Naive thymus-derived CD8-positive, alpha-beta T cell (primary cell): ENCODE measurements at regions not wholly inside any gene's neighbourhood (a gene's known extent, or its start where the extent isn't known, plus 50 kb on each side); places are given as distances from the start of the nearest gene placed in this dataset.

Experiments used
- ATAC-seq, 2 donors: fragments of 150-1000 bp; cut with Tn5 transposase in 1 of 2; sonication (Bioruptor Pico), chemical (Tn5 transposase) in 1 of 2; 1 replicate in 1 of 2; 2 replicates in 1 of 2; pipeline ENCODE4 v1.10.0; 2021; ENCODE audit warnings: mild to moderate bottlenecking in 2 of 2, moderate library complexity in 2 of 2
- POLR2A ChIA-PET: fragments of 350-600 bp; sonication (Branson Sonifier 250); formaldehyde crosslinking; loops from one replicate; lab custom pipeline; 2021; ENCODE audit warnings: antibody characterized with exemption; lab: Charles Lee
- DNase-seq, 10 donors: peaks; one replicate each; pipeline versions ENCODE4 v3.0.0 to v3.0.0-alpha.2; 2020 to 2022
- H3K27ac Mint-ChIP-seq, 10 donors: one replicate each; pipeline ENCODE4 v1.8.0; 2020 to 2022; ENCODE audit warnings: mild to moderate bottlenecking in 10 of 10, mixed read lengths in 10 of 10, moderate library complexity in 4 of 10, inconsistent platforms in 1 of 10
- H3K27me3 Mint-ChIP-seq, 5 donors: one replicate each; pipeline ENCODE4 v1.8.0; 2021 to 2022; ENCODE audit warnings: mixed read lengths in 5 of 5
- H3K36me3 Mint-ChIP-seq, 3 donors: one replicate each; pipeline ENCODE4 v1.8.0; 2020 to 2022; ENCODE audit warnings: mixed read lengths in 3 of 3, mild to moderate bottlenecking in 2 of 3, inconsistent platforms in 1 of 3
- H3K4me1 Mint-ChIP-seq, 4 donors: one replicate each; pipeline ENCODE4 v1.8.0; 2021 to 2022; ENCODE audit warnings: mixed read lengths in 4 of 4
- H3K4me3 Mint-ChIP-seq, 10 donors: one replicate each; pipeline ENCODE4 v1.8.0; 2020 to 2022; ENCODE audit warnings: mild to moderate bottlenecking in 10 of 10, mixed read lengths in 10 of 10, moderate library complexity in 6 of 10, inconsistent platforms in 1 of 10
- H3K9me3 Mint-ChIP-seq, 9 donors: one replicate each; pipeline ENCODE4 v1.8.0; 2020 to 2022; ENCODE audit warnings: mixed read lengths in 9 of 9, mild to moderate bottlenecking in 3 of 9, inconsistent platforms in 1 of 9, moderate library complexity in 1 of 9

- Mint-ChIP-seq H3K4me3 (no peak overlapping the region), H3K4me1 (peaks cover 0 to under 1% (median 0%) of the 10 kb centered on the region in 4 donors), H3K27ac (no peak overlapping the region), H3K36me3 (no peaks in the 10 kb centered on the region), H3K9me3 (no peaks in the 10 kb centered on the region), H3K27me3 (peaks cover 0 to 9% (median 3%) of the 10 kb centered on the region in 5 donors)
- POLR2A ChIA-PET, result no interaction called here
- ATAC-seq (no peak), DNase-seq (no peak)
Observed at GRCh38 chr20:48416002-48416401, 411.8 kb downstream of the PREX1 start.

- Mint-ChIP-seq H3K36me3 (no peaks in the 10 kb centered on the region), H3K4me3 (no peak overlapping the region), H3K9me3 (no peaks in the 10 kb centered on the region), H3K4me1 (peaks cover 0 to 3% (median 0%) of the 10 kb centered on the region in 4 donors), H3K27me3 (peaks cover 0 to 10% (median 9%) of the 10 kb centered on the region in 5 donors), H3K27ac (no peak overlapping the region)
- ATAC-seq, result no peak
- no peak for DNase-seq
- POLR2A ChIA-PET, result no interaction called here
Observed at GRCh38 chr20:48414786-48415185, 413.0 kb downstream of the PREX1 start.

GRCh38 chr20:48411919-48412522 lies 415.8 kb downstream of the PREX1 start:
- POLR2A ChIA-PET, result no interaction called here

DNA sequence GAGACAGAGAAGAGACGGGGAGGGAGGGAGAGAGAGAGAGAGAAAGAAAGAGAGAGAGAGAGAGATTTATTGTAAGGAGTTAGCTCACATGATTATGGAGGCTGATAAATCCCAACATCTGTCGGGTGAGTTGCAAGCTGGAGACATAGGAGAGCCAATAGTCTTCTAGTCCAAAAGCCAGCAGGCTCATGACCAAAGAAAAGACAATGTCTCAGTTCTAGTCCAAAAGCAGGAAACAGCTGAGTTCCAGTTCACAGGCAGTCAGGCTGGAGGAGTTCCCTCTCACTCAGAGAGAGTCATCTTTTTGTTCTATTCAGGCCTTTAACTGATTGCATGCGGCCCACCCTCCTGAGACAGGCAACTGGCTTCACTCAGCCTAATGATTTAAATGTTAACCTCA lies 416.6 kb downstream of the PREX1 start:
- Mint-ChIP-seq H3K27me3 (peaks cover 2 to 19% (median 12%) of the 10 kb centered on the region in 5 donors), H3K9me3 (no peaks in the 10 kb centered on the region), H3K4me3 (no peak overlapping the region), H3K4me1 (peaks cover 0 to 3% (median 0%) of the 10 kb centered on the region in 4 donors), H3K27ac (no peak overlapping the region), H3K36me3 (no peaks in the 10 kb centered on the region)
- POLR2A ChIA-PET, result no interaction called here
- DNase-seq (no peak), ATAC-seq (no peak)

More at GRCh38 chr20:48411919-48412522, 415.8 kb downstream of the PREX1 start:
- no peak for ATAC-seq
- Mint-ChIP-seq H3K9me3 (no peaks in the 10 kb centered on the region), H3K36me3 (no peaks in the 10 kb centered on the region), H3K27me3 (peaks cover 2 to 19% (median 12%) of the 10 kb centered on the region in 5 donors), H3K4me3 (no peak overlapping the region), H3K27ac (no peak overlapping the region), H3K4me1 (peaks cover 0 to 3% (median 0%) of the 10 kb centered on the region in 4 donors)
- DNase-seq, result no peak

DNA sequence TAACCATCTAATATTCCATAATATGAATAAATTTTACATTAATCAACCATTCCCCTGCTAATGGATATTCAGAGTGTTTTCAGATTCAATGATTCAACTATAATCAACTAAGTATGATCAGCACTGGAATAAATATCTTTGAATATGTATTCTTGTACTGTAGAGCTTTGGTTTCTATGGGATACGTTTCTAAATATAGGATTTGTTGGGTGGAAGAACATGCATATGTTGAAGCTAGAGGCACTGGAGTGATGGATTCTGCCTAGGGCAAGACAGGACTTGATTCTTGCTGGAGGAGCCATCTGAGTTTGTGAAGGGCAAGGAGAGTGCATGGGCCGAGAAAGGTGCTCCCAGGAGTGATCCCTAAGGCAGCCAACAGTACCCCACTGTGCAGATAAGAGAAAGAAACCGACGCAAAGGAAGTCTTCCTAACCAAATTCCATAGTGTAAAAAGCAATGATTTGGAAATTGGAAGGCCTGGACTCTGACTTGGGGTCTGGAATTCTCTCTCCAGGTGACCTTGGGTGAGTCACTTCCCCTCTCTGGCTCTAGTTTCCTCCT lies 418.7 kb downstream of the PREX1 start:
- H3K27ac Mint-ChIP-seq, result no peak overlapping the region
- H3K4me1 Mint-ChIP-seq, result peaks cover 0 to 3% (median 0%) of the 10 kb centered on the region in 4 donors
- DNase-seq (no peak), ATAC-seq (no peak)
- POLR2A ChIA-PET, result no interaction called here
- no peak overlapping the region for H3K4me3 Mint-ChIP-seq
- H3K27me3 Mint-ChIP-seq, result peaks cover 7 to 26% (median 19%) of the 10 kb centered on the region in 5 donors
- H3K9me3 Mint-ChIP-seq, result no peaks in the 10 kb centered on the region
- no peaks in the 10 kb centered on the region for H3K36me3 Mint-ChIP-seq

DNA sequence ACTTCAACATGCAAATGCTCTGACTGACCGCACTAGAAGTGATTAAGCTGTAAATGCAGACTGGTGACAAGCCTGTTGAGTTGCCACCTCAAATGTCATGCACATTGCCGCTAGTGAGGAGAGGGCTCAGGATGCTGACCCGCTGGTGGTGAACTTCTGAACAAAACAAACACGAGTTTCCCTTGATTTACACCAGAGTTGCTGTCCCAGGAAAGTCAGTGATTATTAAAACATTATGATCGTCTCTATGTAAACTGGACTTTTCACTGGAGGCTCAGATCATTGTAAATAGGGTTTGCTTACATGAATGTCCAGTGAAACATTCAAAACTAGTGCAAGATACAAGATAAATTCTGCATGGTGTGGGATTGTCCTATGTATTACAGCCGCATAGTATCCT lies 420.1 kb downstream of the PREX1 start:
- Mint-ChIP-seq H3K9me3 (no peaks in the 10 kb centered on the region), H3K36me3 (no peaks in the 10 kb centered on the region), H3K4me1 (peaks cover 0 to 3% (median 0%) of the 10 kb centered on the region in 4 donors), H3K4me3 (no peak overlapping the region), H3K27ac (no peak overlapping the region), H3K27me3 (peaks cover 7 to 28% (median 19%) of the 10 kb centered on the region in 5 donors)
- no peak for ATAC-seq
- POLR2A ChIA-PET, result no interaction called here
- no peak for DNase-seq

DNA sequence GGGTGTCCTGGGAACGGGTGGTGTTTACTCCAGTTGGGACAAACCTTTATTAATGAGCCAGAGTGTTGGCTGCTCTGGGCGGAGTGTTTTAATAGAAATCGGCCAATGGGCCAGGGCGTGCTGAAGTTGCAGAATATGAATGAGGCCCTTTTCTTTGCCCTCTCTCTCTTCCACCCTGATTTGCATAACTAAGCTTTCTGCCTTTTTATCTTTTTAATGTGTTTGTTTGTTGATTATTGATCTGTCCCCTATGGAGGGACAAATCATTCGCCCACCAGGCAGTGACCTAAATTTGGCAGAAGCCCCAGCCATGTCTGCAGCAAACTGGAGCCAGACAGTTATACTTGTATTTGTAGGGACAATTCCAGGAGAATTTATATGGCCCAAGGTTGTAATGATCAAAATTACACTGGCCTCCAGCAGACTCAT lies 420.9 kb downstream of the PREX1 start:
- POLR2A ChIA-PET, result no interaction called here
- ATAC-seq, result no peak
- Mint-ChIP-seq H3K4me3 (no peak overlapping the region), H3K9me3 (no peaks in the 10 kb centered on the region), H3K36me3 (no peaks in the 10 kb centered on the region), H3K27me3 (peaks cover 7 to 29% (median 18%) of the 10 kb centered on the region in 5 donors), H3K27ac (no peak overlapping the region), H3K4me1 (peaks cover 0 to 3% (median 0%) of the 10 kb centered on the region in 4 donors)
- DNase-seq, result no peak

DNA sequence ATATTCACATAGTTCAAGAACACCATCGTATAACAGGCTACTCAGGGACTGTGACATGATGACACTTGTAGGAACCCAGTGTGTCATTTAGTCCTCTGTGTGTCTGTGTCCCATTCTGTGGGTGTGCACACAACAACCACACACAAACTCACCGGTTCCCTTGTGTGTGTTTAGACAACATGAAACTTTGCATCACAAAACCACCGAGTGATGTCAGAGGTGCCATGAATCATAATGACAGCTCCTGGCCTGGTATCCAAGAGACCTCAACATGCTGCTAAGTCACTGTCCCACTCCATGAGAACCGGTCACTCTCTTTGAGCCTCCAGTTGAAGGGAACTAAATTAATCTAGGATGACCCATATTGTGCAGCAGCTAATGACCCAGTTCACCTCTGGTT lies 421.3 kb downstream of the PREX1 start:
- DNase-seq, result no peak
- Mint-ChIP-seq H3K36me3 (no peaks in the 10 kb centered on the region), H3K27me3 (peaks cover 7 to 33% (median 18%) of the 10 kb centered on the region in 5 donors), H3K4me1 (peaks cover 0 to 3% (median 0%) of the 10 kb centered on the region in 4 donors), H3K9me3 (no peaks in the 10 kb centered on the region), H3K4me3 (no peak overlapping the region), H3K27ac (no peak overlapping the region)
- POLR2A ChIA-PET, result no interaction called here
- ATAC-seq, result no peak

- no peak overlapping the region for H3K27ac Mint-ChIP-seq
- POLR2A ChIA-PET, result no interaction called here
- DNase-seq, result no peak
- H3K9me3 Mint-ChIP-seq, result no peaks in the 10 kb centered on the region
- peaks cover 0 to 1% (median 0%) of the 10 kb centered on the region in 4 donors for H3K4me1 Mint-ChIP-seq
- peaks cover 7 to 39% (median 19%) of the 10 kb centered on the region in 5 donors for H3K27me3 Mint-ChIP-seq
- no peak for ATAC-seq
- no peaks in the 10 kb centered on the region for H3K36me3 Mint-ChIP-seq
- H3K4me3 Mint-ChIP-seq, result no peak overlapping the region
Observed at GRCh38 chr20:48405909-48406308, 421.9 kb downstream of the PREX1 start.

GRCh38 chr20:48404598-48404997 lies 423.2 kb downstream of the PREX1 start:
- ATAC-seq, result no peak
- no peaks in the 10 kb centered on the region for H3K36me3 Mint-ChIP-seq
- POLR2A ChIA-PET, result no interaction called here

GRCh38 chr20:48403167-48403761 lies 424.5 kb downstream of the PREX1 start:
- H3K9me3 Mint-ChIP-seq, result no peaks in the 10 kb centered on the region
- POLR2A ChIA-PET, result no interaction called here
- H3K27me3 Mint-ChIP-seq, result peaks cover 7 to 31% (median 10%) of the 10 kb centered on the region in 5 donors
- DNase-seq, result no peak
- no peaks in the 10 kb centered on the region for H3K36me3 Mint-ChIP-seq
- no peaks in the 10 kb centered on the region for H3K4me1 Mint-ChIP-seq
- no peak overlapping the region for H3K27ac Mint-ChIP-seq
- no peak for ATAC-seq
- H3K4me3 Mint-ChIP-seq, result no peak overlapping the region

More at GRCh38 chr20:48404598-48404997, 423.2 kb downstream of the PREX1 start:
- Mint-ChIP-seq H3K27ac (no peak overlapping the region), H3K9me3 (no peaks in the 10 kb centered on the region), H3K4me1 (no peaks in the 10 kb centered on the region), H3K4me3 (no peak overlapping the region), H3K27me3 (peaks cover 9 to 32% (median 15%) of the 10 kb centered on the region in 5 donors)
- no peak for DNase-seq

DNA sequence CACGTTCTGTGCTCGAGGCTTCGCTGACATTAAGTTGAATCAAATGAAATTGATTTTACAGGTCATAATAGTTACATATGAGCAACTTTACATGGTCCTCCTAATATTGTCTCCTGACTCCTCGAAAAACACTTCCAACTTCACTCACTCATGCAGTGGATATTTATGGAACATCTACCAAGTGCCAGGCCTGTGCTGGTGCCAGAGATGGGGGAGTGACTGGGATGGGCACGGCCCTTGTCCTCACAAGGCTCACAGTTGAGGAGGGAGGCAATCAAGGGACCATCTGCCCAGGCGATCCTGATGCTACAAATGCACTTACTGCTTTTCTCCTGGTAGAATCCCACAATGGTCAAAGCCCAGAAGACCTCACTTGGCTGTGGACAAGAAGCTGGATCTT lies 426.4 kb downstream of the PREX1 start:
- H3K4me3 Mint-ChIP-seq, result no peak overlapping the region
- H3K4me1 Mint-ChIP-seq, result no peaks in the 10 kb centered on the region
- POLR2A ChIA-PET, result no interaction called here
- no peak for DNase-seq
- H3K27ac Mint-ChIP-seq, result peak overlapping the region in 1 of 10 donors; percentile 84
- no peak for ATAC-seq
- peaks cover 7 to 31% (median 11%) of the 10 kb centered on the region in 5 donors for H3K27me3 Mint-ChIP-seq
- no peaks in the 10 kb centered on the region for H3K36me3 Mint-ChIP-seq
- no peaks in the 10 kb centered on the region for H3K9me3 Mint-ChIP-seq

- Mint-ChIP-seq H3K27ac (no peak overlapping the region), H3K4me3 (no peak overlapping the region), H3K9me3 (no peaks in the 10 kb centered on the region), H3K36me3 (no peaks in the 10 kb centered on the region), H3K4me1 (no peaks in the 10 kb centered on the region), H3K27me3 (peaks cover 6 to 24% (median 7%) of the 10 kb centered on the region in 5 donors)
- no peak for DNase-seq
- POLR2A ChIA-PET, result no interaction called here
- no peak for ATAC-seq
Observed at GRCh38 chr20:48400009-48400408, 427.8 kb downstream of the PREX1 start.
